DOHH2 (cell line): ENCODE measurements at regions not wholly inside any gene's neighbourhood (a gene's known extent, or its start where the extent isn't known, plus 50 kb on each side); places are given as distances from the start of the nearest gene placed in this dataset.

Source experiments
- EZH2phosphoT487 ChIP-seq: fragments of 200-600 bp; sonication (generic); IDR thresholded peaks from 2 replicates; pipeline ENCODE4 v1.6.1; 2017; ENCODE audit warnings: borderline replicate concordance, mild to moderate bottlenecking, antibody characterized with exemption, low read length, moderate library complexity, mixed read lengths
- TF ChIP-seq, protein P1 (sequence below): fragments of 200-600 bp; sonication (generic); IDR thresholded peaks from one replicate; pipeline ENCODE4 v1.5.1; 2014; ENCODE audit warnings: antibody characterized with exemption, mild to moderate bottlenecking, low read depth, low read length; ENCODE audit not compliant: poor library complexity, severe bottlenecking

DNA sequence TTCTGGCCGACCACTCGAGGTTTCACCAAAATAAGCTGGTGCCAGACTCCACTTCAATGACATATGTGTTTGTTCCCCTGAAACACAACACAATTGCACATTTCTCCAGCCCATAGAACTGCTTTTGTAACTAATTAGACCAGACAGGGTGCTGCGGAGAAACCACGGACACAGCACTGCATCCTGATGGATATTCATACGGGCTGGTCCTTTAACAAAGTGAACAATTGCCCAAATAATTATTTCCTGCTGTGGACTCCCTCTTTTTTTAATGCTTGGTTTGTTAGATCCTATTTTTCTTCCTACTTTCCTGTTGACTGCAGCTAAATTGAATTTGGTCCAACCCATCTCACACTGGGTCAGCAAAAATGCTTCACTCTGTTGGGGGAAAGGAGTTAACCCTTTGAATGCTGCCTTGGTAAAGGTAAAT is 198.6 kb upstream of the BMPER start:
- TF ChIP-seq, protein P1, sequence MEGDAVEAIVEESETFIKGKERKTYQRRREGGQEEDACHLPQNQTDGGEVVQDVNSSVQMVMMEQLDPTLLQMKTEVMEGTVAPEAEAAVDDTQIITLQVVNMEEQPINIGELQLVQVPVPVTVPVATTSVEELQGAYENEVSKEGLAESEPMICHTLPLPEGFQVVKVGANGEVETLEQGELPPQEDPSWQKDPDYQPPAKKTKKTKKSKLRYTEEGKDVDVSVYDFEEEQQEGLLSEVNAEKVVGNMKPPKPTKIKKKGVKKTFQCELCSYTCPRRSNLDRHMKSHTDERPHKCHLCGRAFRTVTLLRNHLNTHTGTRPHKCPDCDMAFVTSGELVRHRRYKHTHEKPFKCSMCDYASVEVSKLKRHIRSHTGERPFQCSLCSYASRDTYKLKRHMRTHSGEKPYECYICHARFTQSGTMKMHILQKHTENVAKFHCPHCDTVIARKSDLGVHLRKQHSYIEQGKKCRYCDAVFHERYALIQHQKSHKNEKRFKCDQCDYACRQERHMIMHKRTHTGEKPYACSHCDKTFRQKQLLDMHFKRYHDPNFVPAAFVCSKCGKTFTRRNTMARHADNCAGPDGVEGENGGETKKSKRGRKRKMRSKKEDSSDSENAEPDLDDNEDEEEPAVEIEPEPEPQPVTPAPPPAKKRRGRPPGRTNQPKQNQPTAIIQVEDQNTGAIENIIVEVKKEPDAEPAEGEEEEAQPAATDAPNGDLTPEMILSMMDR = no peak
- no peak for TF ChIP-seq EZH2phosphoT487
